Neural progenitor cell (in vitro differentiated cells): ENCODE measurements at regions not wholly inside any gene's neighbourhood (a gene's known extent, or its start where the extent isn't known, plus 50 kb on each side); places are given as distances from the start of the nearest gene placed in this dataset.
A peak's percentile ranks its signal among the peaks of the same experiment; 100 is the strongest.

Source experiments
- DNase-seq: peaks from one replicate; pipeline ENCODE4 v3.0.0-alpha.2; 2016; ENCODE audit warnings: low spot score
- H2AFZ ChIP-seq: fragments of 200-600 bp; sonication (generic); replicated peaks from 2 replicates; pipeline ENCODE4 v1.6.1; 2016; ENCODE audit warnings: antibody characterized with exemption
- H3F3A ChIP-seq: fragments of 200-600 bp; sonication (generic); 2 replicates; pipeline ENCODE4 v1.6.1; 2016; ENCODE audit warnings: antibody characterized with exemption, low read depth
- H3K27ac ChIP-seq: fragments of 200-600 bp; sonication (generic); 2 replicates; pipeline ENCODE4 v1.5.1; 2016; ENCODE audit warnings: mild to moderate bottlenecking
- H3K27me3 ChIP-seq: fragments of 200-600 bp; sonication (generic); 2 replicates; pipeline ENCODE4 v1.6.1; 2016; ENCODE audit warnings: mild to moderate bottlenecking, moderate library complexity
- H3K36me3 ChIP-seq: fragments of 200-600 bp; sonication (generic); 2 replicates; pipeline ENCODE4 v1.5.1; 2016
- H3K4me1 ChIP-seq: fragments of 200-600 bp; sonication (generic); 2 replicates; pipeline ENCODE4 v1.6.1; 2016; ENCODE audit warnings: mixed run types
- H3K4me2 ChIP-seq: fragments of 200-600 bp; sonication (generic); 2 replicates; pipeline ENCODE4 v1.6.1; 2016
- H3K4me3 ChIP-seq: fragments of 200-600 bp; sonication (generic); 2 replicates; pipeline ENCODE4 v1.5.1; 2016
- H3K79me2 ChIP-seq: fragments of 200-600 bp; sonication (generic); 2 replicates; pipeline ENCODE4 v1.6.1; 2016; ENCODE audit warnings: low read depth
- H3K9ac ChIP-seq: fragments of 200-600 bp; sonication (generic); 2 replicates; pipeline ENCODE4 v1.6.1; 2016
- H3K9me3 ChIP-seq: fragments of 200-600 bp; sonication (generic); 2 replicates; pipeline ENCODE4 v1.5.1; 2016; ENCODE audit warnings: low read depth
- H4K20me1 ChIP-seq: fragments of 200-600 bp; sonication (generic); 2 replicates; pipeline ENCODE4 v1.6.1; 2016; ENCODE audit warnings: low read depth
- H3K27ac Mint-ChIP-seq: 3 replicates; pipeline ENCODE4 v1.8.0; 2021; ENCODE audit warnings: mixed read lengths
- H3K27me3 Mint-ChIP-seq: 2 replicates; pipeline ENCODE4 v1.8.0; 2022; ENCODE audit warnings: low read depth, mild to moderate bottlenecking, inconsistent platforms, moderate library complexity, mixed read lengths; ENCODE audit not compliant: insufficient read depth
- H3K36me3 Mint-ChIP-seq: 3 replicates; pipeline ENCODE4 v1.8.0; 2021; ENCODE audit warnings: mixed read lengths
- H3K4me1 Mint-ChIP-seq: 3 replicates; pipeline ENCODE4 v1.8.0; 2021; ENCODE audit warnings: mixed read lengths
- H3K4me3 Mint-ChIP-seq: 3 replicates; pipeline ENCODE4 v1.8.0; 2021; ENCODE audit warnings: mild to moderate bottlenecking, moderate library complexity, mixed read lengths
- H3K9me3 Mint-ChIP-seq: 3 replicates; pipeline ENCODE4 v1.8.0; 2020; ENCODE audit warnings: mixed read lengths
- CTCF ChIP-seq: fragments of 200-600 bp; sonication (generic); IDR thresholded peaks from 2 replicates; pipeline ENCODE4 v1.5.1; 2017; ENCODE audit warnings: antibody characterized with exemption, mild to moderate bottlenecking
- EZH2 ChIP-seq: fragments of 200-600 bp; sonication (generic); IDR thresholded peaks from 2 replicates; pipeline ENCODE4 v1.6.1; 2017; ENCODE audit warnings: antibody characterized with exemption, mild to moderate bottlenecking, moderate library complexity
- EZH2phosphoT487 ChIP-seq: fragments of 200-600 bp; sonication (generic); IDR thresholded peaks from 2 replicates; pipeline ENCODE4 v1.6.1; 2017; ENCODE audit warnings: antibody characterized with exemption

DNA sequence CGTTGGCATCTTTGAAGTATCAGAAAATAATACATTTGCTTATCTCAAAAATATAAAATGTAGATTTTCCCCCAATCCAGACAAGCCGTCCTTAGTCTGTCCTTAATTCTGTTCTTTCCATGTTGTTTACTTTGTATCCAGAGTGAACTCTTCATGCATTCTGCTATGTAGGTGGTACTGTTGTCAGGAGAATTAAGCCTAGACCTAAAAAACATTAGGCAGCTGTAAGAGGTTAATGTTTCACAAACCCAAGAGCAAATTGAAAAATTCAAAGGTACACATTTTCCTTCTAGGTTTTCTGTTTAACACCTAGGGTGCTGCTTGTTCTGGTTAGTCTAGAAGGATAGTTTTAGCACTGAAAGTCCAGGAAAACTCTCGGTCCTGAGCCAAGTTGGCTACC is 426.4 kb downstream of the QKI start:
- Mint-ChIP-seq H3K4me1 (peaks cover 36% of the 10 kb centered on the region), H3K4me3 (no peak overlapping the region), H3K9me3 (peaks cover 14% of the 10 kb centered on the region), H3K27ac (no peak overlapping the region), H3K27me3 (peaks cover 2% of the 10 kb centered on the region), H3K36me3 (peaks cover 4% of the 10 kb centered on the region)
- Histone ChIP-seq H3K27me3 (no peaks in the 10 kb centered on the region), H3K9ac (no peak overlapping the region), H3K4me1 (peaks cover 21% of the 10 kb centered on the region), H2AFZ (no peak overlapping the region), H3K79me2 (no peaks in the 10 kb centered on the region), H3F3A (peaks cover 12% of the 10 kb centered on the region), H3K36me3 (no peaks in the 10 kb centered on the region), H3K4me2 (no peak overlapping the region), H3K27ac (no peak overlapping the region), H4K20me1 (no peaks in the 10 kb centered on the region), H3K9me3 (peaks cover 5% of the 10 kb centered on the region), H3K4me3 (no peak overlapping the region)
- TF ChIP-seq EZH2phosphoT487, result no peak
- TF ChIP-seq EZH2, result no peak
- TF ChIP-seq CTCF, result no peak
- DNase-seq, result no peak

- Mint-ChIP-seq H3K4me3 (no peak overlapping the region), H3K9me3 (peaks cover 24% of the 10 kb centered on the region), H3K36me3 (peaks cover 6% of the 10 kb centered on the region), H3K27ac (no peak overlapping the region), H3K4me1 (peaks cover 36% of the 10 kb centered on the region), H3K27me3 (peaks cover 5% of the 10 kb centered on the region)
- no peaks in the 10 kb centered on the region for H3K27me3 ChIP-seq
- no peaks in the 10 kb centered on the region for H3K79me2 ChIP-seq
- no peak overlapping the region for H3K9ac ChIP-seq
- no peaks in the 10 kb centered on the region for H4K20me1 ChIP-seq
- TF ChIP-seq EZH2phosphoT487, result no peak
- no peak overlapping the region for H3K27ac ChIP-seq
- no peak for DNase-seq
- no peak overlapping the region for H3K4me2 ChIP-seq
- peaks cover 12% of the 10 kb centered on the region for H3F3A ChIP-seq
- H3K4me3 ChIP-seq, result no peak overlapping the region
- peaks cover 5% of the 10 kb centered on the region for H3K9me3 ChIP-seq
- no peaks in the 10 kb centered on the region for H3K36me3 ChIP-seq
- H2AFZ ChIP-seq, result no peak overlapping the region
- peaks cover 21% of the 10 kb centered on the region for H3K4me1 ChIP-seq
These were observed 424.8 kb downstream of the QKI start for GRCh38 chr6:163839296-163839695.

DNA sequence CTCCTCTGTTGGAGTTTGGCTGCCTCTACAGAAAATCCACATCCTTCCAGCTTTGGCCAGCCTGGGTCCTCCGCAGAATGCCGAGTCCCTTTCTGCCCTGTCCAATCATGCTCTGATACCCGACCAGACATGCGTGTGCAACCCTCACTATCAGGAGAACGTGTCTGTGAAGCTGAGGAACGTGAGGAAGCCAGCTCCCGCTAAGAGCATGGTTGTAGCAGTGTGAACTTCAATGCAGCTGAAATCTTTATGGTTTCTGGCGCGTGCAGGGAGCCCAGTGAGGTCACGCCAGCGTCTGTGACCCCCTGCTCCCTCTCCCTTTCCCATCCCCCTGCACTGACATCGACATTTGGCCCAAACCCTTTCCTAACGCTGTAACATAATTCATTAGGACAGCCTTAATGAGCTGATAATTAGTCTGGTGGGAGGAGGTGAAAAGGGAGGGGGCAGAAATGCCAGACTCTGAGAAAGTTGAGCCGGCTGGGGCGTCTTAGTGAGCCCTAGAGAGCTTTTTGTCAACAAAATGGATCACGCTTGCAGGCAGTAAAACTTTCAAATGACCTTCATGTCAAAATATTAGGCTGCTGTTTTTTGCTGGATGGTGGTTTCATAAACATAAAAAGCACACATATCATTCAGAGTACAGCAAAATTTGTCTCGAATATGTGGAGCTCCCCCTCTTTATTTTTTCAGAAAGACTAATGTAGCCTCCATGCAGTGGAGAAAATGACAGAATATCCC is 423.3 kb downstream of the QKI start:
- Mint-ChIP-seq H3K4me3 (no peak overlapping the region), H3K36me3 (peaks cover 6% of the 10 kb centered on the region), H3K27ac (peak overlapping the region; percentile 59), H3K9me3 (peaks cover 24% of the 10 kb centered on the region), H3K27me3 (peaks cover 7% of the 10 kb centered on the region), H3K4me1 (peaks cover 28% of the 10 kb centered on the region)
- no peaks in the 10 kb centered on the region for H3K27me3 ChIP-seq
- H2AFZ ChIP-seq, result peak overlapping the region; percentile 63
- peaks cover 5% of the 10 kb centered on the region for H3K9me3 ChIP-seq
- no peak overlapping the region for H3K9ac ChIP-seq
- DNase-seq, result peak; percentile 40
- TF ChIP-seq CTCF, result no peak
- TF ChIP-seq EZH2, result no peak
- TF ChIP-seq EZH2phosphoT487, result no peak
- peak overlapping the region; percentile 27 for H3K4me2 ChIP-seq
- no peak overlapping the region for H3K4me3 ChIP-seq
- H3F3A ChIP-seq, result peaks cover 12% of the 10 kb centered on the region
- H3K36me3 ChIP-seq, result no peaks in the 10 kb centered on the region
- peak overlapping the region; percentile 43 for H3K27ac ChIP-seq
- no peaks in the 10 kb centered on the region for H4K20me1 ChIP-seq
- H3K4me1 ChIP-seq, result peaks cover 21% of the 10 kb centered on the region
- H3K79me2 ChIP-seq, result no peaks in the 10 kb centered on the region
